Gastroesophageal sphincter (tissue), 3 donors: ENCODE measurements at regions not wholly inside any gene's neighbourhood (a gene's known extent, or its start where the extent isn't known, plus 50 kb on each side); places are given as distances from the start of the nearest gene placed in this dataset.

ENCODE experiments used
- EP300 ChIP-seq: sonication (generic); formaldehyde crosslinking; IDR thresholded peaks from one replicate; pipeline ENCODE4 v1.6.1; 2017; ENCODE audit warnings: antibody characterized with exemption, mild to moderate bottlenecking
- TF ChIP-seq, protein P1 (sequence below), 4 experiments: fragments of 200-600 bp in 2 of 4; fragments of 450-650 bp in 2 of 4; sonication (generic) in 1 of 4; IDR thresholded peaks; one replicate each; pipeline ENCODE4 v1.5.1; 2017 to 2019; ENCODE audit warnings: antibody characterized with exemption in 4 of 4, mild to moderate bottlenecking in 2 of 4, moderate library complexity in 2 of 4

DNA sequence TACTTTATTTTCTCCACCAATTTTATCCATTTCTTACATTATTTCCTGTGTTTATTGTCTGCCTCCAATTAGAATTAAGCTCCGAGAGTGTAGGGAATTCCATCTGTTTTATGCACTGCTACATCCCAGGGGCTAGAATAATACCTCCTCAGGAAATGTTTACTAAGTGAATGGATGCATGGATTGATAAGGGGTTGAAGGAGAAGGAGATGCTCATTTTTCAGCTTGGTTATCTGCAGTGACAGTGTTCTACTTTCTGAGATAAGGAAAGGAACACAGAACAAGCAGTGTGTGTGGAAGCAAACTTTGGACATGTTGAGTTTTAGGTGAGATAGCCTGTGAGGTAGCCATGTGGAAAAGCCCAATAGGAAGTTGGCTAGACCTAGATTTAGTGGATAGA is 164.6 kb upstream of the HMGA2 start:
- no peak for TF ChIP-seq EP300
- TF ChIP-seq, protein P1, sequence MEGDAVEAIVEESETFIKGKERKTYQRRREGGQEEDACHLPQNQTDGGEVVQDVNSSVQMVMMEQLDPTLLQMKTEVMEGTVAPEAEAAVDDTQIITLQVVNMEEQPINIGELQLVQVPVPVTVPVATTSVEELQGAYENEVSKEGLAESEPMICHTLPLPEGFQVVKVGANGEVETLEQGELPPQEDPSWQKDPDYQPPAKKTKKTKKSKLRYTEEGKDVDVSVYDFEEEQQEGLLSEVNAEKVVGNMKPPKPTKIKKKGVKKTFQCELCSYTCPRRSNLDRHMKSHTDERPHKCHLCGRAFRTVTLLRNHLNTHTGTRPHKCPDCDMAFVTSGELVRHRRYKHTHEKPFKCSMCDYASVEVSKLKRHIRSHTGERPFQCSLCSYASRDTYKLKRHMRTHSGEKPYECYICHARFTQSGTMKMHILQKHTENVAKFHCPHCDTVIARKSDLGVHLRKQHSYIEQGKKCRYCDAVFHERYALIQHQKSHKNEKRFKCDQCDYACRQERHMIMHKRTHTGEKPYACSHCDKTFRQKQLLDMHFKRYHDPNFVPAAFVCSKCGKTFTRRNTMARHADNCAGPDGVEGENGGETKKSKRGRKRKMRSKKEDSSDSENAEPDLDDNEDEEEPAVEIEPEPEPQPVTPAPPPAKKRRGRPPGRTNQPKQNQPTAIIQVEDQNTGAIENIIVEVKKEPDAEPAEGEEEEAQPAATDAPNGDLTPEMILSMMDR (IDR thresholded peaks at IDR 0.05) = no peak
